ENCODE measurements at regions not wholly inside any gene's neighbourhood (a gene's known extent, or its start where the extent isn't known, plus 50 kb on each side); places are given as distances from the start of the nearest gene placed in this dataset.

- Histone ChIP-seq H3K9me3 (ENCODE audit: control insufficient read depth in 1 of 2, insufficient read depth in 1 of 2, low read length in 2 of 2) (peaks cover 4% of the 10 kb centered on the region in 2 experiments), H3K27ac (ENCODE audit: low read depth in 1 of 2, low read length in 2 of 2) (no peak overlapping the region), H3K36me3 (ENCODE audit: insufficient read depth, low read length) (no peaks in the 10 kb centered on the region), H3K27me3 (ENCODE audit: control insufficient read depth in 1 of 2, insufficient read depth in 2 of 2, low read length in 2 of 2) (no peaks in the 10 kb centered on the region), H3K4me1 (ENCODE audit: insufficient read depth, low read length) (no peaks in the 10 kb centered on the region), H3K4me3 (ENCODE audit: low read length) (no peak overlapping the region)
- Mint-ChIP-seq H3K36me3 (ENCODE audit: low read depth) (no peaks in the 10 kb centered on the region), H3K9me3 (no peaks in the 10 kb centered on the region), H3K27ac (no peak overlapping the region), H3K4me1 (ENCODE audit: low read depth) (no peaks in the 10 kb centered on the region), H3K4me3 (no peak overlapping the region), H3K27me3 (no peaks in the 10 kb centered on the region)
- DNase-seq (no peak), ATAC-seq (ENCODE audit: poor library complexity) (no peak)
- intact Hi-C loops (cut with DNase I, micrococcal nuclease), result no loop called here
- CTCF ChIA-PET, result no interaction called here
- no peak for TF ChIP-seq CTCF (IDR thresholded peaks at IDR 0.05)
- POLR2A ChIA-PET, result no interaction called here
Observed at GRCh38 chr13:79722885-79723445, 242.0 kb downstream of the NDFIP2 start.

GRCh38 chr13:79716191-79716590, 235.2 kb downstream of the NDFIP2 start:
- ChIA-PET CTCF (no interaction called here), POLR2A (no interaction called here)
- ATAC-seq (ENCODE audit: poor library complexity) (no peak), DNase-seq (no peak)
- Histone ChIP-seq H3K4me1 (ENCODE audit: insufficient read depth, low read length) (no peaks in the 10 kb centered on the region), H3K27ac (ENCODE audit: low read depth in 1 of 2, low read length in 2 of 2) (no peak overlapping the region), H3K27me3 (ENCODE audit: control insufficient read depth in 1 of 2, insufficient read depth in 2 of 2, low read length in 2 of 2) (no peaks in the 10 kb centered on the region), H3K9me3 (ENCODE audit: control insufficient read depth in 1 of 2, insufficient read depth in 1 of 2, low read length in 2 of 2) (peaks cover 4% of the 10 kb centered on the region in 2 experiments), H3K4me3 (ENCODE audit: low read length) (no peak overlapping the region), H3K36me3 (ENCODE audit: insufficient read depth, low read length) (no peaks in the 10 kb centered on the region)
- peaks cover 3% of the 10 kb centered on the region for H3K27me3 Mint-ChIP-seq
- no peak overlapping the region for H3K4me3 Mint-ChIP-seq
- no peak for TF ChIP-seq CTCF (IDR thresholded peaks at IDR 0.05)
- H3K4me1 Mint-ChIP-seq (ENCODE audit: low read depth), result no peaks in the 10 kb centered on the region
- intact Hi-C loops (cut with DNase I, micrococcal nuclease), result no loop called here
- H3K27ac Mint-ChIP-seq, result no peak overlapping the region
- no peaks in the 10 kb centered on the region for H3K9me3 Mint-ChIP-seq
- no peaks in the 10 kb centered on the region for H3K36me3 Mint-ChIP-seq (ENCODE audit: low read depth)

- Mint-ChIP-seq H3K27me3 (peaks cover 3% of the 10 kb centered on the region), H3K4me3 (no peak overlapping the region), H3K4me1 (ENCODE audit: low read depth) (no peaks in the 10 kb centered on the region), H3K9me3 (no peaks in the 10 kb centered on the region), H3K36me3 (ENCODE audit: low read depth) (no peaks in the 10 kb centered on the region), H3K27ac (no peak overlapping the region)
- DNase-seq (no peak), ATAC-seq (ENCODE audit: poor library complexity) (no peak)
- no peaks in the 10 kb centered on the region for H3K4me1 ChIP-seq (ENCODE audit: insufficient read depth, low read length)
- POLR2A ChIA-PET, result no interaction called here
- H3K9me3 ChIP-seq (ENCODE audit: control insufficient read depth in 1 of 2, insufficient read depth in 1 of 2, low read length in 2 of 2), result no peaks in the 10 kb centered on the region
- no peaks in the 10 kb centered on the region for H3K36me3 ChIP-seq (ENCODE audit: insufficient read depth, low read length)
- H3K27me3 ChIP-seq (ENCODE audit: control insufficient read depth in 1 of 2, insufficient read depth in 2 of 2, low read length in 2 of 2), result no peaks in the 10 kb centered on the region
- CTCF ChIA-PET, result no interaction called here
- TF ChIP-seq CTCF (IDR thresholded peaks at IDR 0.05), result no peak
- no peak overlapping the region for H3K27ac ChIP-seq (ENCODE audit: low read depth in 1 of 2, low read length in 2 of 2)
- intact Hi-C loops (cut with DNase I, micrococcal nuclease), result no loop called here
- no peak overlapping the region for H3K4me3 ChIP-seq (ENCODE audit: low read length)
Observed at GRCh38 chr13:79711631-79712030, 230.7 kb downstream of the NDFIP2 start.

All from CD4-positive, alpha-beta T cell (primary cell).